ENCODE measurements at regions not wholly inside any gene's neighbourhood (a gene's known extent, or its start where the extent isn't known, plus 50 kb on each side); places are given as distances from the start of the nearest gene placed in this dataset.
A peak's percentile ranks its signal among the peaks of the same experiment; 100 is the strongest.

- Histone ChIP-seq H3K36me3 (ENCODE audit: control insufficient read depth, insufficient read depth, low read length) (no peaks in the 10 kb centered on the region), H3K4me3 (ENCODE audit: low read depth, low read length) (no peak overlapping the region), H3K27me3 (ENCODE audit: control insufficient read depth, insufficient read depth, low read length) (no peaks in the 10 kb centered on the region)
- no peak for DNase-seq (ENCODE audit: low read depth)
- TF ChIP-seq, protein P1, sequence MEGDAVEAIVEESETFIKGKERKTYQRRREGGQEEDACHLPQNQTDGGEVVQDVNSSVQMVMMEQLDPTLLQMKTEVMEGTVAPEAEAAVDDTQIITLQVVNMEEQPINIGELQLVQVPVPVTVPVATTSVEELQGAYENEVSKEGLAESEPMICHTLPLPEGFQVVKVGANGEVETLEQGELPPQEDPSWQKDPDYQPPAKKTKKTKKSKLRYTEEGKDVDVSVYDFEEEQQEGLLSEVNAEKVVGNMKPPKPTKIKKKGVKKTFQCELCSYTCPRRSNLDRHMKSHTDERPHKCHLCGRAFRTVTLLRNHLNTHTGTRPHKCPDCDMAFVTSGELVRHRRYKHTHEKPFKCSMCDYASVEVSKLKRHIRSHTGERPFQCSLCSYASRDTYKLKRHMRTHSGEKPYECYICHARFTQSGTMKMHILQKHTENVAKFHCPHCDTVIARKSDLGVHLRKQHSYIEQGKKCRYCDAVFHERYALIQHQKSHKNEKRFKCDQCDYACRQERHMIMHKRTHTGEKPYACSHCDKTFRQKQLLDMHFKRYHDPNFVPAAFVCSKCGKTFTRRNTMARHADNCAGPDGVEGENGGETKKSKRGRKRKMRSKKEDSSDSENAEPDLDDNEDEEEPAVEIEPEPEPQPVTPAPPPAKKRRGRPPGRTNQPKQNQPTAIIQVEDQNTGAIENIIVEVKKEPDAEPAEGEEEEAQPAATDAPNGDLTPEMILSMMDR (IDR thresholded peaks at IDR 0.05; ENCODE audit: insufficient read depth, low read length, poor library complexity, severe bottlenecking): no peak
These were observed 177.7 kb upstream of the LHX5 start for GRCh38 chr12:113649256-113649830.

GRCh38 chr12:113647048-113647447 lies 175.4 kb upstream of the LHX5 start:
- no peak for DNase-seq (ENCODE audit: low read depth)
- peaks cover 2% of the 10 kb centered on the region for H3K27me3 ChIP-seq (ENCODE audit: control insufficient read depth, insufficient read depth, low read length)
- no peaks in the 10 kb centered on the region for H3K36me3 ChIP-seq (ENCODE audit: control insufficient read depth, insufficient read depth, low read length)
- H3K4me3 ChIP-seq (ENCODE audit: low read depth, low read length): no peak overlapping the region
- TF ChIP-seq, protein P1 (IDR thresholded peaks at IDR 0.05; ENCODE audit: insufficient read depth, low read length, poor library complexity, severe bottlenecking): peak; percentile 18

DNA sequence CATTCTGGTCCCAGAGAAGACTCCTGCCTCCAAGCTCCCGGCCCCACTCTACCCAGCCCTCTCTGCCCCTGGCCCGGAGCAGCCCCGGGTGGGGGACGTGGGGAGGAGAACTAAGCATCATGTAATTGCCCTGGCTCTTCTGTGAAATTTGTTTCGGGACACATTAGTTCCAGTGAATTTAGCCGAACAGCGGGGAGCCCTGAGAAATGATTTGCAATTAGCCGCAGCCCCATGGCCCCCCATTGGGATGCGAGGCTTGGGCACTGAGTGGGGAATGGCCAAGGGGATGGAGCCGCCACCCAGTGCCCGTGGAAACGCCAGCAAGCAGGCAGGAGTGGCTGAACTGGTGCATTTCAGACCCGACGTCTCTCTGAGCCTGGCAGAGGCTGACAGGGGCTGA lies 173.9 kb upstream of the LHX5 start:
- no peaks in the 10 kb centered on the region for H3K36me3 ChIP-seq (ENCODE audit: control insufficient read depth, insufficient read depth, low read length)
- DNase-seq (ENCODE audit: low read depth): no peak
- TF ChIP-seq, protein P1 (IDR thresholded peaks at IDR 0.05; ENCODE audit: insufficient read depth, low read length, poor library complexity, severe bottlenecking): no peak
- H3K27me3 ChIP-seq (ENCODE audit: control insufficient read depth, insufficient read depth, low read length): peaks cover 5% of the 10 kb centered on the region
- H3K4me3 ChIP-seq (ENCODE audit: low read depth, low read length): no peak overlapping the region

DNA sequence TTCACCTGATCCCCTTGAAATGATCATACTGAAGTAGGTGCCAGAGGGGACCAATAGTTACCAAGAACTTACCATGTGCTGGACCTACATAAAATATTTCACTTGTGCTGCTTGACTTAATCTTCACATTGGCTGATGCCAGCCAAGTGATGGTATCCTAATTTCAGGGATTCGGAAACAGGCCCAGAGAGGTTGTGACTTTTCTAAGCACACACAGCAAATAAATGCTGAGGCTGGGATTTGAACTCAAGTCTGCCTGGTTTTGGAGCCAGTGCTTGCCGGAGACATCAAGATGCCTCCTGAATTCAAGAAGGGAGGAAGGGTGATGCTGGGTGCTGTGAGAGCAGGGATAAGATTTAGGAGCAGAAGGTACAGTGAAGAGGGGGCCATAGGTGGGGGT lies 173.5 kb upstream of the LHX5 start:
- TF ChIP-seq, protein P1 (IDR thresholded peaks at IDR 0.05; ENCODE audit: insufficient read depth, low read length, poor library complexity, severe bottlenecking): no peak
- no peak overlapping the region for H3K4me3 ChIP-seq (ENCODE audit: low read depth, low read length)
- peaks cover 6% of the 10 kb centered on the region for H3K27me3 ChIP-seq (ENCODE audit: control insufficient read depth, insufficient read depth, low read length)
- DNase-seq (ENCODE audit: low read depth): no peak
- H3K36me3 ChIP-seq (ENCODE audit: control insufficient read depth, insufficient read depth, low read length): no peaks in the 10 kb centered on the region

GRCh38 chr12:113643177-113643974 lies 171.7 kb upstream of the LHX5 start:
- TF ChIP-seq, protein P1 (IDR thresholded peaks at IDR 0.05; ENCODE audit: insufficient read depth, low read length, poor library complexity, severe bottlenecking): no peak
- Histone ChIP-seq H3K36me3 (ENCODE audit: control insufficient read depth, insufficient read depth, low read length) (no peaks in the 10 kb centered on the region), H3K27me3 (ENCODE audit: control insufficient read depth, insufficient read depth, low read length) (peaks cover 10% of the 10 kb centered on the region), H3K4me3 (ENCODE audit: low read depth, low read length) (no peak overlapping the region)
- no peak for DNase-seq (ENCODE audit: low read depth)

Measured in kidney epithelial cell (primary cell).